IPS DF 6.9 (cell line): ENCODE measurements at regions not wholly inside any gene's neighbourhood (a gene's known extent, or its start where the extent isn't known, plus 50 kb on each side); places are given as distances from the start of the nearest gene placed in this dataset.
"Not testable (repeated sequence)": the region's sequence is repeated elsewhere in the genome, so short reads cannot be mapped to it uniquely, and the experiment has no call there.

Source experiments
- DNase-seq: peaks from one replicate; pipeline ENCODE4 v3.0.0-alpha.2; 2013; ENCODE audit warnings: low read depth, low spot score
- H3K27ac ChIP-seq: one replicate; pipeline ENCODE4 v1.5.1; 2013; ENCODE audit warnings: low read length, control low read depth
- H3K27me3 ChIP-seq: 2 replicates; pipeline ENCODE4 v1.6.1; 2013; ENCODE audit warnings: mild to moderate bottlenecking, low read length; ENCODE audit not compliant: control insufficient read depth, insufficient read depth
- H3K36me3 ChIP-seq: 2 replicates; pipeline ENCODE4 v1.6.1; 2013; ENCODE audit warnings: low read length; ENCODE audit not compliant: control insufficient read depth, insufficient read depth
- H3K4me1 ChIP-seq: 2 replicates; pipeline ENCODE4 v1.6.1; 2013; ENCODE audit warnings: low read length; ENCODE audit not compliant: control insufficient read depth, insufficient read depth
- H3K4me3 ChIP-seq: 2 replicates; pipeline ENCODE4 v1.5.1; 2013; ENCODE audit warnings: mild to moderate bottlenecking, low read length
- H3K9me3 ChIP-seq: 2 replicates; pipeline ENCODE4 v1.6.1; 2013; ENCODE audit warnings: low read length, inconsistent platforms; ENCODE audit not compliant: control insufficient read depth, insufficient read depth
- WGBS: extraction: QIAGEN DNeasy Blood & Tissue Kit; methylation state at CpG from one replicate; pipeline ENCODE4 v1.1.7; 2013; ENCODE audit warnings: mixed read lengths, missing lambda C conversion rate; ENCODE audit not compliant: insufficient read length, insufficient coverage; 5-methylcytosine and 5-hydroxymethylcytosine counted together

- Histone ChIP-seq H3K4me3 (no peak overlapping the region), H3K36me3 (no peaks in the 10 kb centered on the region), H3K9me3 (no peaks in the 10 kb centered on the region), H3K4me1 (no peaks in the 10 kb centered on the region), H3K27me3 (no peaks in the 10 kb centered on the region), H3K27ac (no peak overlapping the region)
- no peak for DNase-seq
- no CpG with 5 or more reads among the region's 2 CpGs for WGBS
Measured at GRCh38 chr18:1495387-1495786, 590.7 kb downstream of the ADCYAP1 start.

- Histone ChIP-seq H3K27ac (no peak overlapping the region), H3K27me3 (no peaks in the 10 kb centered on the region), H3K36me3 (no peaks in the 10 kb centered on the region), H3K4me1 (no peaks in the 10 kb centered on the region), H3K4me3 (no peak overlapping the region), H3K9me3 (no peaks in the 10 kb centered on the region)
- DNase-seq = no peak
- no CpG with 5 or more reads among the region's 4 CpGs for WGBS
Measured at GRCh38 chr18:1496096-1496495, 591.4 kb downstream of the ADCYAP1 start.

GRCh38 chr18:1498216-1498615 is 593.5 kb downstream of the ADCYAP1 start:
- Histone ChIP-seq H3K36me3 (no peaks in the 10 kb centered on the region), H3K4me1 (no peaks in the 10 kb centered on the region), H3K9me3 (no peaks in the 10 kb centered on the region), H3K27ac (no peak overlapping the region), H3K27me3 (no peaks in the 10 kb centered on the region), H3K4me3 (no peak overlapping the region)
- no CpG with 5 or more reads among the region's 1 CpG for WGBS
- DNase-seq = no peak

- Histone ChIP-seq H3K4me3 (no peak overlapping the region), H3K4me1 (no peaks in the 10 kb centered on the region), H3K27ac (no peak overlapping the region), H3K36me3 (no peaks in the 10 kb centered on the region), H3K9me3 (no peaks in the 10 kb centered on the region), H3K27me3 (no peaks in the 10 kb centered on the region)
- DNase-seq = no peak
Measured at GRCh38 chr18:1499265-1499664, 594.6 kb downstream of the ADCYAP1 start.

GRCh38 chr18:1503847-1504246 is 599.2 kb downstream of the ADCYAP1 start:
- no peaks in the 10 kb centered on the region for H3K4me1 ChIP-seq
- no CpG with 5 or more reads among the region's 4 CpGs for WGBS
- H3K27me3 ChIP-seq = no peaks in the 10 kb centered on the region
- no peaks in the 10 kb centered on the region for H3K9me3 ChIP-seq
- DNase-seq = no peak
- H3K36me3 ChIP-seq = no peaks in the 10 kb centered on the region
- no peak overlapping the region for H3K4me3 ChIP-seq
- no peak overlapping the region for H3K27ac ChIP-seq

- no peaks in the 10 kb centered on the region for H3K4me1 ChIP-seq
- no peak for DNase-seq
- no peak overlapping the region for H3K27ac ChIP-seq
- WGBS = no CpG with 5 or more reads among the region's 1 CpG
- no peaks in the 10 kb centered on the region for H3K36me3 ChIP-seq
- H3K4me3 ChIP-seq = no peak overlapping the region
- H3K9me3 ChIP-seq = no peaks in the 10 kb centered on the region
- no peaks in the 10 kb centered on the region for H3K27me3 ChIP-seq
Measured at GRCh38 chr18:1505856-1506255, 601.2 kb downstream of the ADCYAP1 start.

GRCh38 chr18:1510542-1511179 is 606.0 kb downstream of the ADCYAP1 start:
- Histone ChIP-seq H3K36me3 (no peaks in the 10 kb centered on the region), H3K9me3 (no peaks in the 10 kb centered on the region), H3K27me3 (no peaks in the 10 kb centered on the region), H3K4me3 (no peak overlapping the region), H3K27ac (no peak overlapping the region), H3K4me1 (no peaks in the 10 kb centered on the region)
- WGBS = no CpG with 5 or more reads among the region's 4 CpGs
- no peak for DNase-seq

GRCh38 chr18:1511619-1512311 is 607.1 kb downstream of the ADCYAP1 start:
- Histone ChIP-seq H3K4me3 (no peak overlapping the region), H3K36me3 (no peaks in the 10 kb centered on the region), H3K27me3 (no peaks in the 10 kb centered on the region), H3K27ac (no peak overlapping the region), H3K9me3 (no peaks in the 10 kb centered on the region), H3K4me1 (no peaks in the 10 kb centered on the region)
- no CpG with 5 or more reads among the region's 7 CpGs for WGBS
- no peak for DNase-seq

GRCh38 chr18:1513519-1513918 is 608.8 kb downstream of the ADCYAP1 start:
- Histone ChIP-seq H3K4me3 (no peak overlapping the region), H3K36me3 (no peaks in the 10 kb centered on the region), H3K4me1 (no peaks in the 10 kb centered on the region), H3K9me3 (no peaks in the 10 kb centered on the region), H3K27me3 (no peaks in the 10 kb centered on the region), H3K27ac (no peak overlapping the region)
- no peak for DNase-seq
- WGBS = no CpG with 5 or more reads among the region's 1 CpG

- H3K27ac ChIP-seq, H3K9me3 ChIP-seq, H3K4me3 ChIP-seq, H3K27me3 ChIP-seq, DNase-seq, H3K36me3 ChIP-seq, H3K4me1 ChIP-seq: not testable (repeated sequence)
- WGBS = no CpG with 5 or more reads among the region's 30 CpGs
Measured at GRCh38 chr18:1521588-1522248, 617.0 kb downstream of the ADCYAP1 start.
